ENCODE measurements at regions not wholly inside any gene's neighbourhood (a gene's known extent, or its start where the extent isn't known, plus 50 kb on each side); places are given as distances from the start of the nearest gene placed in this dataset.

DNA sequence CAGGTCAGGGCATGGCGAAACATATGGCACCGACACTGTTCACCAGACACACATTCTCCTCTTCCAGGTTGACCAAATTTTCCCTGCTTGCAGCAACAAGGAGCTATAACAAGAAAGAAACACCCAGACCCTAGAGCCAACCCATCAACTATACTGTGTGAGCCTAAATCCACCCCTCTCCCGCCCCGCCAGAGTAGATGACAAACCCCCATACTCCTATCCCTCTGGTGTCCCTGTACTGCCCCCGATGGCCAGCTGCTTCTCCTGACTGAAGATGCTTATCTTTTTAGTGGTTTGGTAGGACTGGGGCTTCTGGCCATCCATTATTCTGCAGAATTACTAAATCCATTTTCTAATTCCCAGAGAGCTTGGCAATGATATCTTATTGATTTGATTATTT is 70.1 kb upstream of the EEPD1 start:
- TF ChIP-seq FOS (IDR thresholded peaks at IDR 0.05; ENCODE audit: borderline replicate concordance, insufficient read depth, low read length) (no peak), EZH2 (IDR thresholded peaks at IDR 0.05; ENCODE audit: borderline replicate concordance, low read depth, low read length, severe bottlenecking) (no peak), POLR2AphosphoS5 (IDR thresholded peaks at IDR 0.05; ENCODE audit: insufficient read depth, low read depth, low read length) (no peak), MYC (IDR thresholded peaks at IDR 0.05; ENCODE audit: low read depth, low read length) (no peak), GATA2 (IDR thresholded peaks at IDR 0.05; ENCODE audit: insufficient read depth, insufficient read length, low read depth, low read length) (no peak), CTCF (IDR thresholded peaks at IDR 0.05; ENCODE audit: extremely low read depth in 1 of 2, insufficient read depth in 1 of 2, low read depth in 1 of 2, low read length in 2 of 2) (no peak), JUN (IDR thresholded peaks at IDR 0.05; ENCODE audit: borderline replicate concordance, insufficient read depth, insufficient read length, low read depth) (no peak)
- Histone ChIP-seq H3K9ac (replicated peaks; ENCODE audit: extremely low read depth, insufficient read depth, low read length) (no peak overlapping the region), H3K27me3 (ENCODE audit: control insufficient read depth in 2 of 2, insufficient read depth in 2 of 2, low read length in 2 of 2) (peaks cover 0 to 5% of the 10 kb centered on the region in 2 experiments), H3K4me3 (replicated peaks in 1 of 3; ENCODE audit: insufficient read depth in 1 of 3, low read depth in 1 of 3, low read length in 3 of 3) (no peak overlapping the region), H4K20me1 (replicated peaks; ENCODE audit: control insufficient read depth, extremely low read depth, insufficient read depth, low read length) (no peaks in the 10 kb centered on the region), H3K36me3 (ENCODE audit: control insufficient read depth in 2 of 2, extremely low read depth in 1 of 2, insufficient read depth in 2 of 2, low read length in 2 of 2) (no peaks in the 10 kb centered on the region), H3K4me1 (ENCODE audit: control insufficient read depth, extremely low read depth, insufficient read depth, low read length) (no peaks in the 10 kb centered on the region), H3K9me1 (replicated peaks; ENCODE audit: control insufficient read depth, extremely low read depth, insufficient read depth, low read length) (no peaks in the 10 kb centered on the region), H3K4me2 (ENCODE audit: insufficient read depth, low read length) (no peak overlapping the region), H3K9me3 (replicated peaks; ENCODE audit: control insufficient read depth, insufficient read depth, low read length) (no peaks in the 10 kb centered on the region), H3K79me2 (ENCODE audit: control insufficient read depth, insufficient read depth, low read length) (no peaks in the 10 kb centered on the region), H3K27ac (ENCODE audit: insufficient read depth, low read depth, low read length) (no peak overlapping the region), H2AFZ (ENCODE audit: low read depth, low read length) (no peak overlapping the region)
- POLR2A ChIA-PET: no interaction called here
- DNase-seq (ENCODE audit: low read depth, low spot score) (no peak), FAIRE-seq (no peak)
- CTCF ChIA-PET: interaction anchor here (0.7 to 2.0 kb wide), 3 partner anchors 60 to 209 kb away, joined by 3 to 4 read pairs (median 3); no protein-coding TSS in a partner anchor
- dilution Hi-C loops (cut with MboI; ENCODE audit: extremely low pct_ligation_motif_present, low sequenced_read_pairs): no loop called here
- BruUV-seq (replicated peaks): no TSS peak
- intact Hi-C loops (cut with micrococcal nuclease): loop anchor here (5.0 kb wide), 1 partner anchor 96 kb away; no protein-coding TSS in a partner anchor

All from endothelial cell of umbilical vein (primary cell).